Type B pancreatic cell (in vitro differentiated cells): ENCODE measurements at regions not wholly inside any gene's neighbourhood (a gene's known extent, or its start where the extent isn't known, plus 50 kb on each side); places are given as distances from the start of the nearest gene placed in this dataset.

ENCODE experiments used
- DNase-seq: peaks from one replicate; pipeline ENCODE4 v3.0.0; 2021; ENCODE audit warnings: mixed read lengths; ENCODE audit not compliant: unreplicated experiment; ENCODE audit errors: extremely low spot score
- H3K27ac Mint-ChIP-seq: 2 replicates; pipeline ENCODE4 v1.8.0; 2021; ENCODE audit warnings: mild to moderate bottlenecking, mixed read lengths
- H3K27me3 Mint-ChIP-seq: 2 replicates; pipeline ENCODE4 v1.8.0; 2021; ENCODE audit warnings: mixed read lengths
- H3K36me3 Mint-ChIP-seq: 2 replicates; pipeline ENCODE4 v1.8.0; 2021; ENCODE audit warnings: mixed read lengths
- H3K4me1 Mint-ChIP-seq: one replicate; pipeline ENCODE4 v1.8.0; 2021; ENCODE audit warnings: mixed read lengths; ENCODE audit not compliant: unreplicated experiment
- H3K4me3 Mint-ChIP-seq: 2 replicates; pipeline ENCODE4 v1.8.0; 2021; ENCODE audit warnings: mild to moderate bottlenecking, mixed read lengths
- H3K9me3 Mint-ChIP-seq: 2 replicates; pipeline ENCODE4 v1.8.0; 2021; ENCODE audit warnings: mixed read lengths
- CTCF ChIP-seq: fragments of 200-600 bp; sonication (generic); conservative IDR thresholded peaks from 2 replicates; pipeline ENCODE4 v1.5.0; 2021; ENCODE audit warnings: antibody characterized with exemption, mild to moderate bottlenecking

- no peak overlapping the region for H3K4me3 Mint-ChIP-seq
- no peaks in the 10 kb centered on the region for H3K9me3 Mint-ChIP-seq
- no peaks in the 10 kb centered on the region for H3K4me1 Mint-ChIP-seq
- DNase-seq, result no peak
- TF ChIP-seq CTCF, result no peak
- H3K27ac Mint-ChIP-seq, result no peak overlapping the region
- H3K27me3 Mint-ChIP-seq, result no peaks in the 10 kb centered on the region
- H3K36me3 Mint-ChIP-seq, result no peaks in the 10 kb centered on the region
Observed at GRCh38 chr3:95055288-95055687, 992.4 kb downstream of the NSUN3 start.

GRCh38 chr3:95082191-95082590, 1019.3 kb downstream of the NSUN3 start:
- Mint-ChIP-seq H3K27ac (no peak overlapping the region), H3K4me3 (no peak overlapping the region), H3K27me3 (no peaks in the 10 kb centered on the region), H3K9me3 (no peaks in the 10 kb centered on the region), H3K36me3 (no peaks in the 10 kb centered on the region), H3K4me1 (no peaks in the 10 kb centered on the region)
- TF ChIP-seq CTCF, result no peak
- DNase-seq, result no peak

- H3K27ac Mint-ChIP-seq, result no peak overlapping the region
- TF ChIP-seq CTCF, result no peak
- H3K4me1 Mint-ChIP-seq, result no peaks in the 10 kb centered on the region
- no peak for DNase-seq
- H3K36me3 Mint-ChIP-seq, result no peaks in the 10 kb centered on the region
- H3K4me3 Mint-ChIP-seq, result no peak overlapping the region
- no peaks in the 10 kb centered on the region for H3K9me3 Mint-ChIP-seq
- no peaks in the 10 kb centered on the region for H3K27me3 Mint-ChIP-seq
Observed at GRCh38 chr3:95084738-95085137, 1021.9 kb downstream of the NSUN3 start.

- no peak for DNase-seq
- H3K4me3 Mint-ChIP-seq, result no peak overlapping the region
- no peaks in the 10 kb centered on the region for H3K4me1 Mint-ChIP-seq
- no peak for TF ChIP-seq CTCF
- no peak overlapping the region for H3K27ac Mint-ChIP-seq
- no peaks in the 10 kb centered on the region for H3K27me3 Mint-ChIP-seq
- H3K9me3 Mint-ChIP-seq, result no peaks in the 10 kb centered on the region
- no peaks in the 10 kb centered on the region for H3K36me3 Mint-ChIP-seq
Observed at GRCh38 chr3:95088464-95088863, 1025.6 kb downstream of the NSUN3 start.

GRCh38 chr3:95097493-95097892, 1034.6 kb downstream of the NSUN3 start:
- no peak for TF ChIP-seq CTCF
- H3K4me1 Mint-ChIP-seq, result no peaks in the 10 kb centered on the region
- no peaks in the 10 kb centered on the region for H3K36me3 Mint-ChIP-seq
- DNase-seq, result no peak
- H3K27me3 Mint-ChIP-seq, result no peaks in the 10 kb centered on the region
- no peaks in the 10 kb centered on the region for H3K9me3 Mint-ChIP-seq
- no peak overlapping the region for H3K4me3 Mint-ChIP-seq
- no peak overlapping the region for H3K27ac Mint-ChIP-seq

- H3K4me3 Mint-ChIP-seq, result no peak overlapping the region
- no peaks in the 10 kb centered on the region for H3K27me3 Mint-ChIP-seq
- peak overlapping the region; percentile 14 for H3K27ac Mint-ChIP-seq
- no peaks in the 10 kb centered on the region for H3K36me3 Mint-ChIP-seq
- peaks cover 14% of the 10 kb centered on the region for H3K4me1 Mint-ChIP-seq
- DNase-seq, result no peak
- no peak for TF ChIP-seq CTCF
- H3K9me3 Mint-ChIP-seq, result peaks cover 8% of the 10 kb centered on the region
Observed at GRCh38 chr3:95120921-95121320, 1058.1 kb downstream of the NSUN3 start.
